Neural progenitor cell (in vitro differentiated cells): ENCODE measurements at regions not wholly inside any gene's neighbourhood (a gene's known extent, or its start where the extent isn't known, plus 50 kb on each side); places are given as distances from the start of the nearest gene placed in this dataset.

Experiments used
- CTCF ChIP-seq: fragments of 200-600 bp; sonication (generic); IDR thresholded peaks from 2 replicates; pipeline ENCODE4 v1.5.1; 2017; ENCODE audit warnings: antibody characterized with exemption, mild to moderate bottlenecking
- EZH2 ChIP-seq: fragments of 200-600 bp; sonication (generic); IDR thresholded peaks from 2 replicates; pipeline ENCODE4 v1.6.1; 2017; ENCODE audit warnings: antibody characterized with exemption, mild to moderate bottlenecking, moderate library complexity

- no peak for TF ChIP-seq EZH2
- TF ChIP-seq CTCF = no peak
Observed at GRCh38 chr3:168782193-168782592, 686.5 kb upstream of the GOLIM4 start.
